ENCODE measurements at regions not wholly inside any gene's neighbourhood (a gene's known extent, or its start where the extent isn't known, plus 50 kb on each side); places are given as distances from the start of the nearest gene placed in this dataset.

- DNase-seq (ENCODE audit: low spot score) = no peak
- no peak for TF ChIP-seq CTCF (IDR thresholded peaks at IDR 0.05)
- no peak for ATAC-seq (ENCODE audit: low FRiP score)
Measured at GRCh38 chr16:51390877-51391276, 239.8 kb upstream of the SALL1 start.

- DNase-seq (ENCODE audit: low spot score) (no peak), ATAC-seq (ENCODE audit: low FRiP score) (no peak)
- no peak for TF ChIP-seq CTCF (IDR thresholded peaks at IDR 0.05)
Measured at GRCh38 chr16:51389881-51390280, 238.8 kb upstream of the SALL1 start.

- ATAC-seq (ENCODE audit: low FRiP score) (no peak), DNase-seq (ENCODE audit: low spot score) (no peak)
- no peak for TF ChIP-seq CTCF (IDR thresholded peaks at IDR 0.05)
Measured at GRCh38 chr16:51388516-51388951, 237.5 kb upstream of the SALL1 start.

- no peak for TF ChIP-seq CTCF (IDR thresholded peaks at IDR 0.05)
- ATAC-seq (ENCODE audit: low FRiP score) (no peak), DNase-seq (ENCODE audit: low spot score) (no peak)
Measured at GRCh38 chr16:51383909-51384308, 232.8 kb upstream of the SALL1 start.

- TF ChIP-seq CTCF (IDR thresholded peaks at IDR 0.05) = no peak
- ATAC-seq (ENCODE audit: low FRiP score) = no peak
Measured at GRCh38 chr16:51382940-51383339, 231.9 kb upstream of the SALL1 start.

GRCh38 chr16:51382211-51382610 is 231.1 kb upstream of the SALL1 start:
- no peak for ATAC-seq (ENCODE audit: low FRiP score)
- DNase-seq (ENCODE audit: low spot score) = no peak
- TF ChIP-seq CTCF (IDR thresholded peaks at IDR 0.05) = no peak

More at GRCh38 chr16:51382940-51383339, 231.9 kb upstream of the SALL1 start:
- no peak for DNase-seq (ENCODE audit: low spot score)

GRCh38 chr16:51376080-51376479 is 225.0 kb upstream of the SALL1 start:
- DNase-seq (ENCODE audit: low spot score) (no peak), ATAC-seq (ENCODE audit: low FRiP score) (no peak)
- TF ChIP-seq CTCF (IDR thresholded peaks at IDR 0.05) = no peak

Measured in omental fat pad (tissue), 3 donors.